ENCODE measurements at regions not wholly inside any gene's neighbourhood (a gene's known extent, or its start where the extent isn't known, plus 50 kb on each side); places are given as distances from the start of the nearest gene placed in this dataset.

DNA sequence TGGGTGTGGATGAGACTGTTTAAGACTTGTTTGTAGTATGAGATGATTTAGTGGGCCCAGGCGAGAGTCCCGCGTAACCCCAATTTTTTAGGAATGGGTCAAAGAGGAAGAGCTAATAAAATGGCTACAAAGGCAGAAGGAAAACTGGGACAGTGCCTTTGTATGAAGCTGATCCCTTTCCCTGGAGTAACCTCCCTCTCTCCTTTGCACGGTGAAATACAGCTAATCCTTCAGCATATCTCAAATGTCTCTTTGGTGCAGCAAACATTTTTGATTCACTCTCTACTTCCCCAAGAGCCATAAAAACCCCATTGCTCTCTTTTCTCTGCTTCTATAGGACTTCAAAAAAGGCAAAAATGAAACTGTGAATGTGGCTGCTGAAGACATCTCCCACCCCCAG, 473.8 kb downstream of the KLF5 start:
- DNase-seq (ENCODE audit: extremely low spot score, unreplicated experiment), result no peak

DNA sequence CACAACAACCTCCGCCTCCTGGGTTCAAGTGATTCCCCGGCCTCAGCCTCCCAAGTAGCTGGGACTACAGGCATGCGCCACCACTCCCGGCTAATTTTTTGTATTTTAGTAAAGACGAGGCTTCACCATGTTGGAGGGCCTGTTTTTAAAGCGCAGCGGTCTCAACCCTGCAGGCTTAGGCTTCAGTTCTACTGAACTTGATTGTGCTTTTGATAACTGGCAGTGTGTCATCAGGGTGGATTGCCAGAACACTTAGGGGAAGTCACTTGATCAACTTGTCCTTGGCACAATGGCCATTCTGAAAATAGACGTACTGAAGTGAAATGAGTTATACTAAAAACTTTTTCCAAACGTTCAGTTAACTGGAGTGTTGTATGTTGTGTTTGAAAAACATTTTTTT, 472.2 kb downstream of the KLF5 start:
- H3K9me3 Mint-ChIP-seq, result no peaks in the 10 kb centered on the region
- TF ChIP-seq, protein P1, sequence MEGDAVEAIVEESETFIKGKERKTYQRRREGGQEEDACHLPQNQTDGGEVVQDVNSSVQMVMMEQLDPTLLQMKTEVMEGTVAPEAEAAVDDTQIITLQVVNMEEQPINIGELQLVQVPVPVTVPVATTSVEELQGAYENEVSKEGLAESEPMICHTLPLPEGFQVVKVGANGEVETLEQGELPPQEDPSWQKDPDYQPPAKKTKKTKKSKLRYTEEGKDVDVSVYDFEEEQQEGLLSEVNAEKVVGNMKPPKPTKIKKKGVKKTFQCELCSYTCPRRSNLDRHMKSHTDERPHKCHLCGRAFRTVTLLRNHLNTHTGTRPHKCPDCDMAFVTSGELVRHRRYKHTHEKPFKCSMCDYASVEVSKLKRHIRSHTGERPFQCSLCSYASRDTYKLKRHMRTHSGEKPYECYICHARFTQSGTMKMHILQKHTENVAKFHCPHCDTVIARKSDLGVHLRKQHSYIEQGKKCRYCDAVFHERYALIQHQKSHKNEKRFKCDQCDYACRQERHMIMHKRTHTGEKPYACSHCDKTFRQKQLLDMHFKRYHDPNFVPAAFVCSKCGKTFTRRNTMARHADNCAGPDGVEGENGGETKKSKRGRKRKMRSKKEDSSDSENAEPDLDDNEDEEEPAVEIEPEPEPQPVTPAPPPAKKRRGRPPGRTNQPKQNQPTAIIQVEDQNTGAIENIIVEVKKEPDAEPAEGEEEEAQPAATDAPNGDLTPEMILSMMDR (conservative IDR thresholded peaks at IDR 0.05), result no peak
- no peaks in the 10 kb centered on the region for H3K36me3 Mint-ChIP-seq
- no peaks in the 10 kb centered on the region for H3K4me1 Mint-ChIP-seq (ENCODE audit: unreplicated experiment)
- H3K27me3 Mint-ChIP-seq, result no peaks in the 10 kb centered on the region
- no peak overlapping the region for H3K27ac Mint-ChIP-seq
- DNase-seq (ENCODE audit: extremely low spot score, unreplicated experiment), result no peak
- H3K4me3 Mint-ChIP-seq, result no peak overlapping the region

More for the DNA sequence above, 473.8 kb downstream of the KLF5 start:
- Mint-ChIP-seq H3K27me3 (no peaks in the 10 kb centered on the region), H3K4me1 (ENCODE audit: unreplicated experiment) (peaks cover 11% of the 10 kb centered on the region), H3K4me3 (no peak overlapping the region), H3K27ac (no peak overlapping the region), H3K9me3 (no peaks in the 10 kb centered on the region), H3K36me3 (no peaks in the 10 kb centered on the region)
- TF ChIP-seq, protein P1 (conservative IDR thresholded peaks at IDR 0.05), result no peak

DNA sequence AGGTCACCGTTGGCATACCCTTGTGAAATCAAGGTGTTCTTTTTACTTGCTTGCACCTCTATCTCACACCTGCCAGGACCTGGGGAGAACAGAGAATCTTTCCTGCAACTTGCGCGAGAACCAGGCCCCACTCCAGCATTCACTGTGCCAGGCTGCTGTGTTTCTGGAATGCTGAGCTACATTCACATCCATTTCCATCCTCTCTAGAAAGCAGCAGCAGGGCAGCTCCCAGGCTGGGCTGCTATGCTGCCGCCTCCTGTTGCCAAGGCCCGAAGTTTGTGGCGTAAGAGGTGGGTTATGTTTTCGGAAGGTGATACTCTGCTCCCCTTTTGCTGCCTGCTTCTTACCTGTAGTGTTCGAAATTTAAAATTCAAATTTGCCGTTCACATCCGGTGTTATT, 464.1 kb downstream of the KLF5 start:
- DNase-seq (ENCODE audit: extremely low spot score, unreplicated experiment), result no peak
- H3K9me3 Mint-ChIP-seq, result peaks cover 5% of the 10 kb centered on the region
- TF ChIP-seq, protein P1 (conservative IDR thresholded peaks at IDR 0.05), result no peak
- H3K27me3 Mint-ChIP-seq, result no peaks in the 10 kb centered on the region
- peak overlapping the region; percentile 57 for H3K27ac Mint-ChIP-seq
- no peaks in the 10 kb centered on the region for H3K36me3 Mint-ChIP-seq
- peaks cover 27% of the 10 kb centered on the region for H3K4me1 Mint-ChIP-seq (ENCODE audit: unreplicated experiment)
- H3K4me3 Mint-ChIP-seq, result no peak overlapping the region

DNA sequence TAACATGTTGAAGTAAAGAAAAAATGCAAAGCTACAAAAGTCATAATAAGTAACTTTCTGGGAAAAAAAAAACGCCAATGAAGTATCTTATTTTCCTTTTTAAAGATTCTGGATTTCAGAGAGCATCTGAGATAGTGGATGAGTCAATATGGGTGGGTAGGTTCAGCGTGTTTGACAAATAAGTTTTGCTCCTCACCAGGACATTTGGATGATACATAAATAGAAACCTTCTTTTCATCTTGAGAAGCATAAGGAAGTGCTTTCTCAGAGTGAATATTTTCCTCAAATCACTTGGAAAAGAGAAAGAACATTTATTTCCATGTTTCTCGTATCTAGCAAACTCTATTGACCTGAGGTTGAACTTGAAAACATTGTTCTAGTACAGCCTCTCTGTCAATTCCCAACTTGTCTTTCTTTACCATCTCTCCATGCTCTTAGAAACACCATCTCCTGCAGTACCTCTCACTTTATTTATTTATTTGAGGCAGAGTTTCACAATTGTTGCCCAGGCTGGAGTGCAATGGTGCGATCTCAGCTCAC, 463.2 kb downstream of the KLF5 start:
- Mint-ChIP-seq H3K9me3 (peaks cover 5% of the 10 kb centered on the region), H3K4me3 (peak overlapping the region; percentile 15), H3K27ac (peak overlapping the region; percentile 81), H3K4me1 (ENCODE audit: unreplicated experiment) (peaks cover 27% of the 10 kb centered on the region), H3K36me3 (no peaks in the 10 kb centered on the region), H3K27me3 (no peaks in the 10 kb centered on the region)
- TF ChIP-seq, protein P1 (conservative IDR thresholded peaks at IDR 0.05), result no peak
- no peak for DNase-seq (ENCODE audit: extremely low spot score, unreplicated experiment)

DNA sequence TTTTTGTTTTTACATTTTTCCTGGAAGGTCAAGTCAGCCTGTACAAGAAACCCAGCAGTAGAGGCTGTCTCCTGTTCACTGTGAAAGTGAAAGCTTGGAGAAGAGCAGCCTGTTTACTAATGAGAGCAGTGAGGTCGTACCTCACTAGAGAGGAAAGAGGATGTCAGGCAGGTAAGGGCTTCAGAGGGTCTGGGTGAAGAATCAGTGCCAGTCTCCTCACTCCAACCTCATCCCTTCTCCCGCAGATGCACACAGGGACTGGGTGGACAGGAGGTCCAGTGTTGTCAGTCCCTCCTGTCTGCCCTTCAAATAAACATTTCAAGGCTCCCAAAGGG, 462.5 kb downstream of the KLF5 start:
- TF ChIP-seq, protein P1 (conservative IDR thresholded peaks at IDR 0.05), result no peak
- Mint-ChIP-seq H3K27me3 (no peaks in the 10 kb centered on the region), H3K4me1 (ENCODE audit: unreplicated experiment) (peaks cover 27% of the 10 kb centered on the region), H3K4me3 (no peak overlapping the region), H3K9me3 (peaks cover 5% of the 10 kb centered on the region), H3K36me3 (no peaks in the 10 kb centered on the region), H3K27ac (peak overlapping the region; percentile 81)
- no peak for DNase-seq (ENCODE audit: extremely low spot score, unreplicated experiment)

Measured in type B pancreatic cell (in vitro differentiated cells).